ENCODE measurements at regions not wholly inside any gene's neighbourhood (a gene's known extent, or its start where the extent isn't known, plus 50 kb on each side); places are given as distances from the start of the nearest gene placed in this dataset.

- Histone ChIP-seq H3K9me3 (no peaks in the 10 kb centered on the region), H3K4me1 (no peaks in the 10 kb centered on the region), H3K27me3 (no peaks in the 10 kb centered on the region), H3K4me3 (no peak overlapping the region), H3K27ac (no peak overlapping the region), H3K36me3 (no peaks in the 10 kb centered on the region)
- no peak for DNase-seq (ENCODE audit: low spot score in 2 of 2)
- WGBS: 91% methylated on average over 1 of the region's 1 CpG
- no peak for TF ChIP-seq POLR2AphosphoS5 (IDR thresholded peaks at IDR 0.05)
- no peak for TF ChIP-seq EP300 (IDR thresholded peaks at IDR 0.05)
- TF ChIP-seq CTCF (IDR thresholded peaks at IDR 0.05): no peak
- no peak for TF ChIP-seq POLR2A (IDR thresholded peaks at IDR 0.05)
These were observed 185.8 kb upstream of the ACVR2A start for GRCh38 chr2:147659051-147659450.

GRCh38 chr2:147657086-147658000 is 187.5 kb upstream of the ACVR2A start:
- no peak for DNase-seq (ENCODE audit: low spot score in 2 of 2)
- H3K4me1 ChIP-seq: no peaks in the 10 kb centered on the region
- TF ChIP-seq EP300 (IDR thresholded peaks at IDR 0.05) (no peak), POLR2AphosphoS5 (IDR thresholded peaks at IDR 0.05) (no peak), POLR2A (IDR thresholded peaks at IDR 0.05) (no peak)
- no peaks in the 10 kb centered on the region for H3K9me3 ChIP-seq
- 86% methylated on average over 2 of the region's 2 CpGs for WGBS
- H3K27me3 ChIP-seq: no peaks in the 10 kb centered on the region
- no peaks in the 10 kb centered on the region for H3K36me3 ChIP-seq
- H3K4me3 ChIP-seq: no peak overlapping the region
- no peak overlapping the region for H3K27ac ChIP-seq

GRCh38 chr2:147649998-147650397 is 194.8 kb upstream of the ACVR2A start:
- 72% methylated on average over 6 of the region's 6 CpGs for WGBS
- Histone ChIP-seq H3K36me3 (no peaks in the 10 kb centered on the region), H3K27me3 (no peaks in the 10 kb centered on the region), H3K27ac (no peak overlapping the region), H3K4me1 (no peaks in the 10 kb centered on the region), H3K4me3 (no peak overlapping the region), H3K9me3 (no peaks in the 10 kb centered on the region)
- no peak for DNase-seq (ENCODE audit: low spot score in 2 of 2)
- TF ChIP-seq EP300 (IDR thresholded peaks at IDR 0.05): no peak
- no peak for TF ChIP-seq POLR2A (IDR thresholded peaks at IDR 0.05)
- TF ChIP-seq CTCF (IDR thresholded peaks at IDR 0.05): no peak
- no peak for TF ChIP-seq POLR2AphosphoS5 (IDR thresholded peaks at IDR 0.05)

GRCh38 chr2:147649286-147649685 is 195.5 kb upstream of the ACVR2A start:
- H3K27ac ChIP-seq: no peak overlapping the region
- DNase-seq (ENCODE audit: low spot score in 2 of 2): no peak
- WGBS: 67% methylated on average over 4 of the region's 4 CpGs
- TF ChIP-seq CTCF (IDR thresholded peaks at IDR 0.05): no peak
- no peaks in the 10 kb centered on the region for H3K4me1 ChIP-seq
- H3K4me3 ChIP-seq: no peak overlapping the region
- no peaks in the 10 kb centered on the region for H3K27me3 ChIP-seq
- no peaks in the 10 kb centered on the region for H3K9me3 ChIP-seq
- no peaks in the 10 kb centered on the region for H3K36me3 ChIP-seq

GRCh38 chr2:147648471-147648870 is 196.4 kb upstream of the ACVR2A start:
- Histone ChIP-seq H3K4me1 (no peaks in the 10 kb centered on the region), H3K9me3 (no peaks in the 10 kb centered on the region), H3K27ac (no peak overlapping the region), H3K4me3 (no peak overlapping the region), H3K36me3 (no peaks in the 10 kb centered on the region), H3K27me3 (no peaks in the 10 kb centered on the region)
- DNase-seq (ENCODE audit: low spot score in 2 of 2): no peak
- TF ChIP-seq EP300 (IDR thresholded peaks at IDR 0.05) (no peak), POLR2A (IDR thresholded peaks at IDR 0.05) (no peak), CTCF (IDR thresholded peaks at IDR 0.05) (no peak), POLR2AphosphoS5 (IDR thresholded peaks at IDR 0.05) (no peak)
- 90% methylated on average over 3 of the region's 3 CpGs for WGBS

Data from suprapubic skin (tissue), 4 donors.